ENCODE measurements at regions not wholly inside any gene's neighbourhood (a gene's known extent, or its start where the extent isn't known, plus 50 kb on each side); places are given as distances from the start of the nearest gene placed in this dataset.

DNA sequence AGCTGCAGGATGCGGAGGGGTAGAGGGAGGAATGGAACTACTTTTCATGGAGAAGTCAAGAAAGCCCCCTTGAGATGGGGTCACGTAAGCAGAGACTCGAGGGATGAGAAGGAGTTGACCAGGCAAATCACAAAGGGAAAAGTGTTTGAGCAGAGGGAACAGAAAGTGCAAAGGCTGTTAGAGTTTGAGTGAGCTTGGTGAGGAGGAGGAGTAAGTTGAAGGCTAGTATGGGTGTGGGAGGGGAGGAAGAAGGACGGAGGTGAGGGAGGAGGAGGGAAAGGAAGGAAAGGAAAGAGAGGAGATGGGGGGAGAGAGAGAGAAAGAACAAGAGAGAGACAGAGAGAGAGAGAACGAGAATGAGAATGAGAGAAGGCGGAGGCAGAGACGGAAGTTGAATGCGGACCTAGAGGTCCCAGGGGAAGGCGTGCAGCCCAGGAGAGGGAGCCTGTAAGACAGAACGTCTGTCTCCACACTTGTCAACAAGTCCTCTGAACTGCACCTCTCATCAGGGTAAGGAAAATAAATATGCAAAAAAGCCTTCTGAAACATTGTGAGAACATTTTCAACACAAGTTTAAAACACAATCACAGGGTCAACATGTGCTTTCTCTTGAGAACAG, 279.8 kb upstream of the EEF2KMT start:
- Histone ChIP-seq H3K4me1 (peaks cover 0 to 5% (median 0%) of the 10 kb centered on the region in 6 donors), H3K9me3 (no peaks in the 10 kb centered on the region), H3K36me3 (no peaks in the 10 kb centered on the region), H3K27ac (no peak overlapping the region), H3K27me3 (replicated peaks in 1 of 7) (peaks cover 0 to 43% (median 0%) of the 10 kb centered on the region in 7 donors), H3K4me3 (no peak overlapping the region)
- DNase-seq, result no peak
- TF ChIP-seq POLR2AphosphoS5 (IDR thresholded peaks at IDR 0.05), result no peak
- TF ChIP-seq POLR2A (IDR thresholded peaks at IDR 0.05), result no peak
- TF ChIP-seq, protein P1, sequence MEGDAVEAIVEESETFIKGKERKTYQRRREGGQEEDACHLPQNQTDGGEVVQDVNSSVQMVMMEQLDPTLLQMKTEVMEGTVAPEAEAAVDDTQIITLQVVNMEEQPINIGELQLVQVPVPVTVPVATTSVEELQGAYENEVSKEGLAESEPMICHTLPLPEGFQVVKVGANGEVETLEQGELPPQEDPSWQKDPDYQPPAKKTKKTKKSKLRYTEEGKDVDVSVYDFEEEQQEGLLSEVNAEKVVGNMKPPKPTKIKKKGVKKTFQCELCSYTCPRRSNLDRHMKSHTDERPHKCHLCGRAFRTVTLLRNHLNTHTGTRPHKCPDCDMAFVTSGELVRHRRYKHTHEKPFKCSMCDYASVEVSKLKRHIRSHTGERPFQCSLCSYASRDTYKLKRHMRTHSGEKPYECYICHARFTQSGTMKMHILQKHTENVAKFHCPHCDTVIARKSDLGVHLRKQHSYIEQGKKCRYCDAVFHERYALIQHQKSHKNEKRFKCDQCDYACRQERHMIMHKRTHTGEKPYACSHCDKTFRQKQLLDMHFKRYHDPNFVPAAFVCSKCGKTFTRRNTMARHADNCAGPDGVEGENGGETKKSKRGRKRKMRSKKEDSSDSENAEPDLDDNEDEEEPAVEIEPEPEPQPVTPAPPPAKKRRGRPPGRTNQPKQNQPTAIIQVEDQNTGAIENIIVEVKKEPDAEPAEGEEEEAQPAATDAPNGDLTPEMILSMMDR (IDR thresholded peaks at IDR 0.05 in 8 of 11, conservative IDR thresholded peaks at IDR 0.05 in 3 of 11), result no peak
- WGBS, 5 donors, result 44 to 50% (median 49%) methylated on average over 9 to 10 of the region's 10 CpGs
- intact Hi-C loops (cut with DNase I; ENCODE audit: low total_unique reads), result no loop called here

- Histone ChIP-seq H3K27ac (no peak overlapping the region), H3K27me3 (replicated peaks in 1 of 7) (peaks cover 0 to 43% (median 0%) of the 10 kb centered on the region in 7 donors), H3K9me3 (no peaks in the 10 kb centered on the region), H3K4me1 (no peaks in the 10 kb centered on the region), H3K36me3 (no peaks in the 10 kb centered on the region), H3K4me3 (no peak overlapping the region)
- TF ChIP-seq POLR2AphosphoS5 (IDR thresholded peaks at IDR 0.05) (no peak), POLR2A (IDR thresholded peaks at IDR 0.05) (no peak)
- TF ChIP-seq, protein P1 (IDR thresholded peaks at IDR 0.05 in 8 of 11, conservative IDR thresholded peaks at IDR 0.05 in 3 of 11), result no peak
- DNase-seq, result no peak
- intact Hi-C loops (cut with DNase I; ENCODE audit: low total_unique reads), result no loop called here
- 70 to 85% (median 82%) methylated on average over 4 of the region's 4 CpGs for WGBS, 5 donors
These were observed 276.6 kb upstream of the EEF2KMT start for GRCh38 chr16:5374184-5374583.

DNA sequence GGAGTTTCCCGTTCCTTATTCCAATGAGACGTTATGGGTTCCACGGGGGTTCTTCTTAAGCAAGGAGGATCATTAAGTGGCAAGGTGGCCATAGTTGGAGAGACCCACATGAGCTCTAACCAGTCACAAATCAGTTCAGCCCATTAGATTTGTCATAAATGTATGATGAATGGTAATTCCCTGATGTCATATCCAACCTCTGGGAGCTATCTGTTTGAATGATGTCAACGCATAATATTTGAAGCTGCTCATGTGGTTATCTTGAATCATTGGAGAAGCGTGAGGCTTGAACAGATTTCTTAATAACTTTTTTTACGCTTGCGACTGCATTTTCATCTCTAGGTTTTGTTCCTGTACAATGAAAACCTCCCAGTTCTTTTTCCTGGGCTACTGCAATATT, 270.4 kb upstream of the EEF2KMT start:
- TF ChIP-seq, protein P1 (IDR thresholded peaks at IDR 0.05 in 8 of 11, conservative IDR thresholded peaks at IDR 0.05 in 3 of 11), result no peak
- no peak for TF ChIP-seq POLR2AphosphoS5 (IDR thresholded peaks at IDR 0.05)
- no peak for TF ChIP-seq POLR2A (IDR thresholded peaks at IDR 0.05)
- Histone ChIP-seq H3K9me3 (no peaks in the 10 kb centered on the region), H3K4me1 (no peaks in the 10 kb centered on the region), H3K27ac (no peak overlapping the region), H3K4me3 (no peak overlapping the region), H3K36me3 (no peaks in the 10 kb centered on the region), H3K27me3 (replicated peaks in 1 of 7) (peaks cover 0 to 1% (median 0%) of the 10 kb centered on the region in 7 donors)
- intact Hi-C loops (cut with DNase I; ENCODE audit: low total_unique reads), result no loop called here
- no peak for DNase-seq
- WGBS, 5 donors, result 85 to 90% (median 89%) methylated on average over 7 of the region's 7 CpGs

GRCh38 chr16:5366126-5366525, 268.5 kb upstream of the EEF2KMT start:
- intact Hi-C loops (cut with DNase I; ENCODE audit: low total_unique reads), result no loop called here
- WGBS, 5 donors, result 58 to 71% (median 66%) methylated on average over 4 of the region's 4 CpGs
- Histone ChIP-seq H3K36me3 (no peaks in the 10 kb centered on the region), H3K27ac (no peak overlapping the region), H3K9me3 (no peaks in the 10 kb centered on the region), H3K4me1 (no peaks in the 10 kb centered on the region), H3K4me3 (no peak overlapping the region), H3K27me3 (replicated peaks in 1 of 7) (no peaks in the 10 kb centered on the region)
- TF ChIP-seq POLR2AphosphoS5 (IDR thresholded peaks at IDR 0.05), result no peak
- TF ChIP-seq, protein P1 (IDR thresholded peaks at IDR 0.05 in 8 of 11, conservative IDR thresholded peaks at IDR 0.05 in 3 of 11), result no peak
- no peak for TF ChIP-seq POLR2A (IDR thresholded peaks at IDR 0.05)
- DNase-seq, result no peak
